CD4-positive, alpha-beta memory T cell (primary cell): ENCODE measurements at regions not wholly inside any gene's neighbourhood (a gene's known extent, or its start where the extent isn't known, plus 50 kb on each side); places are given as distances from the start of the nearest gene placed in this dataset.
"Not testable (repeated sequence)": the region's sequence is repeated elsewhere in the genome, so short reads cannot be mapped to it uniquely, and the experiment has no call there.

Source experiments
- CTCF ChIA-PET: fragments of 350-600 bp; sonication (Branson Sonifier 250); formaldehyde crosslinking; loops from one replicate; lab custom pipeline; 2021; ENCODE audit warnings: inconsistent platforms; ENCODE audit not compliant: partially characterized antibody; lab: Charles Lee
- POLR2A ChIA-PET: fragments of 350-600 bp; sonication (Branson Sonifier 250); formaldehyde crosslinking; loops from one replicate; lab custom pipeline; 2021; ENCODE audit not compliant: partially characterized antibody; lab: Charles Lee
- DNase-seq, 5 donors: peaks; one replicate each; pipeline versions ENCODE4 v3.0.0 to v3.0.0-alpha.2; 2020 to 2022; ENCODE audit warnings: mixed read lengths in 1 of 5
- H3K27ac ChIP-seq: one replicate; pipeline ENCODE4 v1.7.0; 2013; ENCODE audit warnings: low read depth, low read length
- H3K27me3 ChIP-seq: 2 replicates; pipeline ENCODE4 v1.7.0; 2013; ENCODE audit warnings: mild to moderate bottlenecking, low read length, moderate library complexity; ENCODE audit not compliant: insufficient read depth
- H3K36me3 ChIP-seq: 2 replicates; pipeline ENCODE4 v1.7.0; 2013; ENCODE audit warnings: mild to moderate bottlenecking, low read length, moderate library complexity; ENCODE audit not compliant: insufficient read depth
- H3K4me1 ChIP-seq: 2 replicates; pipeline ENCODE4 v1.7.0; 2013; ENCODE audit warnings: mild to moderate bottlenecking, low read length, moderate library complexity; ENCODE audit not compliant: insufficient read depth
- H3K4me3 ChIP-seq, 2 donors: one replicate each; pipeline ENCODE4 v1.7.0; 2013; ENCODE audit warnings: low read length in 2 of 2, mild to moderate bottlenecking in 1 of 2
- H3K9me3 ChIP-seq, 2 donors: one replicate each; pipeline ENCODE4 v1.7.0; 2013; ENCODE audit warnings: low read length in 2 of 2, control low read depth in 1 of 2; ENCODE audit not compliant: control insufficient read depth in 1 of 2
- H3K27ac Mint-ChIP-seq, 7 donors: one replicate each; pipeline ENCODE4 v1.8.0; 2020 to 2021; ENCODE audit warnings: mixed read lengths in 7 of 7, mild to moderate bottlenecking in 6 of 7, inconsistent platforms in 3 of 7, moderate library complexity in 3 of 7
- H3K27me3 Mint-ChIP-seq, 2 donors: one replicate each; pipeline ENCODE4 v1.8.0; 2020 to 2021; ENCODE audit warnings: mixed read lengths in 2 of 2
- H3K36me3 Mint-ChIP-seq, 2 donors: one replicate each; pipeline ENCODE4 v1.8.0; 2020 to 2021; ENCODE audit warnings: mixed read lengths in 2 of 2, inconsistent platforms in 1 of 2, mild to moderate bottlenecking in 1 of 2
- H3K4me1 Mint-ChIP-seq, 4 donors: one replicate each; pipeline ENCODE4 v1.8.0; 2020 to 2021; ENCODE audit warnings: mixed read lengths in 4 of 4, mild to moderate bottlenecking in 1 of 4
- H3K4me3 Mint-ChIP-seq, 8 donors: one replicate each; pipeline ENCODE4 v1.8.0; 2020 to 2021; ENCODE audit warnings: mixed read lengths in 8 of 8, mild to moderate bottlenecking in 7 of 8, moderate library complexity in 6 of 8, inconsistent platforms in 3 of 8
- H3K9me3 Mint-ChIP-seq, 8 donors: one replicate each; pipeline ENCODE4 v1.8.0; 2020 to 2021; ENCODE audit warnings: mixed read lengths in 8 of 8, mild to moderate bottlenecking in 5 of 8, inconsistent platforms in 3 of 8, moderate library complexity in 1 of 8
- intact Hi-C: fragments of 100-400 bp; cut with micrococcal nuclease; formaldehyde crosslinking; loops from one replicate; pipeline ENCODE4 v1.15.1; 2023

- Mint-ChIP-seq H3K9me3 (peaks cover 0 to 4% (median 0%) of the 10 kb centered on the region in 8 donors), H3K27ac (no peak overlapping the region), H3K4me1 (no peaks in the 10 kb centered on the region), H3K4me3 (no peak overlapping the region), H3K27me3 (no peaks in the 10 kb centered on the region), H3K36me3 (no peaks in the 10 kb centered on the region)
- ChIA-PET CTCF (no interaction called here), POLR2A (no interaction called here)
- Histone ChIP-seq H3K4me3 (no peak overlapping the region), H3K9me3 (no peaks in the 10 kb centered on the region), H3K4me1 (no peaks in the 10 kb centered on the region), H3K27me3 (no peaks in the 10 kb centered on the region), H3K36me3 (no peaks in the 10 kb centered on the region), H3K27ac (no peak overlapping the region)
- no peak for DNase-seq
- intact Hi-C loops, result no loop called here
These were observed 594.1 kb downstream of the GLUD2 start for GRCh38 chrX:121641560-121641959.

GRCh38 chrX:121642415-121642814 lies 595.0 kb downstream of the GLUD2 start:
- no peak for DNase-seq
- Mint-ChIP-seq H3K9me3 (peaks cover 0 to 4% (median 0%) of the 10 kb centered on the region in 8 donors), H3K4me1 (no peaks in the 10 kb centered on the region), H3K27me3 (no peaks in the 10 kb centered on the region), H3K4me3 (no peak overlapping the region), H3K27ac (no peak overlapping the region), H3K36me3 (no peaks in the 10 kb centered on the region)
- POLR2A ChIA-PET, result no interaction called here
- Histone ChIP-seq H3K4me1 (no peaks in the 10 kb centered on the region), H3K4me3 (no peak overlapping the region), H3K36me3 (no peaks in the 10 kb centered on the region), H3K9me3 (no peaks in the 10 kb centered on the region), H3K27me3 (no peaks in the 10 kb centered on the region), H3K27ac (no peak overlapping the region)
- intact Hi-C loops, result no loop called here
- CTCF ChIA-PET, result no interaction called here

GRCh38 chrX:121649417-121649816 lies 602.0 kb downstream of the GLUD2 start:
- Mint-ChIP-seq H3K27ac (no peak overlapping the region), H3K36me3 (no peaks in the 10 kb centered on the region), H3K4me3 (peak overlapping the region in 2 of 8 donors; percentile 20 to 43), H3K4me1 (peaks cover 0 to 6% (median 0%) of the 10 kb centered on the region in 4 donors), H3K9me3 (peaks cover 0 to 4% (median 0%) of the 10 kb centered on the region in 8 donors), H3K27me3 (no peaks in the 10 kb centered on the region)
- Histone ChIP-seq H3K4me1 (no peaks in the 10 kb centered on the region), H3K4me3 (no peak overlapping the region), H3K27ac (no peak overlapping the region), H3K27me3 (no peaks in the 10 kb centered on the region), H3K9me3 (no peaks in the 10 kb centered on the region), H3K36me3 (no peaks in the 10 kb centered on the region)
- ChIA-PET POLR2A (no interaction called here), CTCF (no interaction called here)
- DNase-seq, result no peak
- intact Hi-C loops, result no loop called here

DNA sequence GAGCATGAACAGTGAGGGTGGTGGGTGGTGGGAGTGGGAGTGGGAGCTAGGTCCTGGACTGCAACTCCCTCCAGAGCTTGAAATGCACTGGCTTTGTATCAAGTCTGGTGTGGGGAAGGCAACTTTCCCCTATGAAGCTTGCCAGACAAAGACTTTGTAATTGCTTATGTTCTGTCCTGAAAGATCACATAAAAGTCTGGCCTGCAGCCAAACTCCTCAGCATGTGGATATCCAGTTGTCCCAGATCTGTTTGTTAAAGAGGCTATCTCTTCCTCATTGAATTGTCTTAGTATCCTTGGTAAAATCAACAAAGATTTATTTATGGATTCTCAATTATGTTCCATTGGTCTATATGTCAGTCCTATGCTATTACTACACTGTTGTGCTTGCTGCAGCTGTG lies 607.9 kb downstream of the GLUD2 start:
- Histone ChIP-seq H3K4me3 (no peak overlapping the region), H3K36me3 (no peaks in the 10 kb centered on the region), H3K9me3 (no peaks in the 10 kb centered on the region), H3K27me3 (no peaks in the 10 kb centered on the region), H3K4me1 (no peaks in the 10 kb centered on the region), H3K27ac (no peak overlapping the region)
- no peak overlapping the region for H3K4me3 Mint-ChIP-seq
- H3K4me1 Mint-ChIP-seq, result no peaks in the 10 kb centered on the region
- H3K36me3 Mint-ChIP-seq, result no peaks in the 10 kb centered on the region
- no peak for DNase-seq
- H3K9me3 Mint-ChIP-seq, result peaks cover 0 to 4% (median 0%) of the 10 kb centered on the region in 8 donors
- no peaks in the 10 kb centered on the region for H3K27me3 Mint-ChIP-seq
- ChIA-PET CTCF (no interaction called here), POLR2A (no interaction called here)
- intact Hi-C loops, result no loop called here
- no peak overlapping the region for H3K27ac Mint-ChIP-seq

- intact Hi-C loops, result no loop called here
- ChIA-PET CTCF (no interaction called here), POLR2A (no interaction called here)
- no peaks in the 10 kb centered on the region for H3K27me3 ChIP-seq
- H3K27ac Mint-ChIP-seq, result no peak overlapping the region
- H3K4me3 ChIP-seq, result no peak overlapping the region
- no peak for DNase-seq
- no peaks in the 10 kb centered on the region for H3K4me1 Mint-ChIP-seq
- H3K9me3 Mint-ChIP-seq, result peaks cover 0 to 2% (median 0%) of the 10 kb centered on the region in 8 donors
- no peak overlapping the region for H3K27ac ChIP-seq
- no peak overlapping the region for H3K4me3 Mint-ChIP-seq
- no peaks in the 10 kb centered on the region for H3K9me3 ChIP-seq
- H3K36me3 Mint-ChIP-seq, result no peaks in the 10 kb centered on the region
- no peaks in the 10 kb centered on the region for H3K27me3 Mint-ChIP-seq
- H3K4me1 ChIP-seq, result no peaks in the 10 kb centered on the region
- no peaks in the 10 kb centered on the region for H3K36me3 ChIP-seq
These were observed 618.8 kb downstream of the GLUD2 start for GRCh38 chrX:121666171-121666570.

DNA sequence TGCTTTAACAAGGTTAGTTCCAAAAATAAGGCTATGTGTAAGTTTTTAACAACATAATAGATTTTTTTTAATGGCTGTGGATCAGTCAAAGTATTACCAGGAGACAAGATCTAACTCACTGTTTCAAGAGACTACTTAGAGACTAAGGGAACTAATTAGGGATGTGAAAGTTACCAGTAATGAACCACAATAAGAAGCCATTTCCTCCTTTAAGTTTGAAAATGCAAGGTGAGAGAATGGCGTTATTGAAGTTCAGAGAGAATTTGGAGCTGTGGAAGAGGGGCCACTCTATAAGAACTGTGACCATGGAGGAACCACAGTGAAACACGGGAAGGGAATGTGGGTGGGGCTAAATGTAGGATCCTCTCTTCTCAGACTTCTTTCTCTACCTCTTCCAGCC lies 624.2 kb downstream of the GLUD2 start:
- ChIA-PET CTCF (no interaction called here), POLR2A (no interaction called here)
- Mint-ChIP-seq H3K27me3 (no peaks in the 10 kb centered on the region), H3K36me3 (peaks cover 0 to 3% of the 10 kb centered on the region in 2 donors), H3K27ac (no peak overlapping the region), H3K4me1 (no peaks in the 10 kb centered on the region), H3K4me3 (no peak overlapping the region), H3K9me3 (peaks cover 0 to 24% (median 8%) of the 10 kb centered on the region in 8 donors)
- Histone ChIP-seq H3K9me3 (no peaks in the 10 kb centered on the region), H3K4me1 (no peaks in the 10 kb centered on the region), H3K27ac (no peak overlapping the region), H3K4me3 (no peak overlapping the region), H3K36me3 (no peaks in the 10 kb centered on the region), H3K27me3 (no peaks in the 10 kb centered on the region)
- intact Hi-C loops, result no loop called here
- DNase-seq, result no peak

- H3K27ac ChIP-seq, H3K36me3 Mint-ChIP-seq, H3K4me3 ChIP-seq, intact Hi-C loops, H3K4me1 ChIP-seq, H3K27ac Mint-ChIP-seq, DNase-seq, CTCF ChIA-PET, H3K4me3 Mint-ChIP-seq, H3K4me1 Mint-ChIP-seq, H3K9me3 ChIP-seq, H3K27me3 Mint-ChIP-seq, POLR2A ChIA-PET, H3K27me3 ChIP-seq, H3K36me3 ChIP-seq: not testable (repeated sequence)
- H3K9me3 Mint-ChIP-seq, result peaks cover 0 to 16% (median 10%) of the 10 kb centered on the region in 8 donors
These were observed 661.8 kb downstream of the GLUD2 start for GRCh38 chrX:121709236-121709635.

- no peaks in the 10 kb centered on the region for H3K4me1 Mint-ChIP-seq
- H3K27me3 Mint-ChIP-seq, result no peaks in the 10 kb centered on the region
- no peak overlapping the region for H3K4me3 Mint-ChIP-seq
- no peak for DNase-seq
- Histone ChIP-seq H3K9me3 (no peaks in the 10 kb centered on the region), H3K27ac (no peak overlapping the region), H3K27me3 (no peaks in the 10 kb centered on the region), H3K36me3 (no peaks in the 10 kb centered on the region), H3K4me3 (no peak overlapping the region), H3K4me1 (no peaks in the 10 kb centered on the region)
- POLR2A ChIA-PET, result no interaction called here
- H3K9me3 Mint-ChIP-seq, result peaks cover 0 to 5% (median 0%) of the 10 kb centered on the region in 8 donors
- H3K27ac Mint-ChIP-seq, result no peak overlapping the region
- H3K36me3 Mint-ChIP-seq, result no peaks in the 10 kb centered on the region
- intact Hi-C loops, result no loop called here
- CTCF ChIA-PET, result no interaction called here
These were observed 686.1 kb downstream of the GLUD2 start for GRCh38 chrX:121733514-121733913.
